HK-2 (cell line): ENCODE measurements at regions not wholly inside any gene's neighbourhood (a gene's known extent, or its start where the extent isn't known, plus 50 kb on each side); places are given as distances from the start of the nearest gene placed in this dataset.
"Not testable (repeated sequence)": the region's sequence is repeated elsewhere in the genome, so short reads cannot be mapped to it uniquely, and the experiment has no call there.

ENCODE experiments used
- DNase-seq: peaks from one replicate; pipeline ENCODE4 v3.0.0-alpha.2; 2018; ENCODE audit not compliant: unreplicated experiment

- DNase-seq = no peak
Measured at GRCh38 chr2:176424746-176425145, 155.5 kb downstream of the MTX2 start.

- DNase-seq = no peak
Measured at GRCh38 chr2:176427549-176427948, 158.3 kb downstream of the MTX2 start.

- DNase-seq = not testable (repeated sequence)
Measured at GRCh38 chr2:176428944-176429469, 159.8 kb downstream of the MTX2 start.

GRCh38 chr2:176432434-176432833 is 163.2 kb downstream of the MTX2 start:
- DNase-seq = no peak

GRCh38 chr2:176435729-176436128 is 166.5 kb downstream of the MTX2 start:
- DNase-seq = no peak

- DNase-seq = no peak
Measured at GRCh38 chr2:176443946-176444345, 174.7 kb downstream of the MTX2 start.

GRCh38 chr2:176445956-176446355 is 176.7 kb downstream of the MTX2 start:
- DNase-seq = no peak

- DNase-seq = no peak
Measured at GRCh38 chr2:176446718-176447414, 177.6 kb downstream of the MTX2 start.

GRCh38 chr2:176447616-176448015 is 178.4 kb downstream of the MTX2 start:
- DNase-seq = no peak

- DNase-seq = no peak
Measured at GRCh38 chr2:176449852-176450251, 180.6 kb downstream of the MTX2 start.

- no peak for DNase-seq
Measured at GRCh38 chr2:176453784-176454183, 184.5 kb downstream of the MTX2 start.

- peak; percentile 85 for DNase-seq
Measured at GRCh38 chr2:176454893-176455815, 185.9 kb downstream of the MTX2 start.

- DNase-seq = no peak
Measured at GRCh38 chr2:176455816-176456291, 186.6 kb downstream of the MTX2 start.

GRCh38 chr2:176457481-176457880 is 188.2 kb downstream of the MTX2 start:
- no peak for DNase-seq

- no peak for DNase-seq
Measured at GRCh38 chr2:176461098-176461808, 192.0 kb downstream of the MTX2 start.

- no peak for DNase-seq
Measured at GRCh38 chr2:176461809-176462670, 192.8 kb downstream of the MTX2 start.

GRCh38 chr2:176463546-176463945 is 194.3 kb downstream of the MTX2 start:
- no peak for DNase-seq

GRCh38 chr2:176464886-176465564 is 195.8 kb downstream of the MTX2 start:
- no peak for DNase-seq

GRCh38 chr2:176466918-176467452 is 197.7 kb downstream of the MTX2 start:
- DNase-seq = no peak

- no peak for DNase-seq
Measured at GRCh38 chr2:176467595-176467994, 198.4 kb downstream of the MTX2 start.
